ENCODE measurements at regions not wholly inside any gene's neighbourhood (a gene's known extent, or its start where the extent isn't known, plus 50 kb on each side); places are given as distances from the start of the nearest gene placed in this dataset.

- Histone ChIP-seq H3K4me3 (no peak overlapping the region), H3K4me1 (no peaks in the 10 kb centered on the region), H3K4me2 (no peak overlapping the region), H3K27ac (no peak overlapping the region), H3K9me3 (no peaks in the 10 kb centered on the region)
- no peak for FAIRE-seq
- CTCF ChIA-PET, result no interaction called here
- WGBS (ENCODE audit: missing lambda C conversion rate), result 29% methylated on average over 7 of the region's 7 CpGs
- POLR2A ChIA-PET, result no interaction called here
- no peak for TF ChIP-seq ZFP36 (IDR thresholded peaks at IDR 0.05; ENCODE audit: borderline replicate concordance, partially characterized antibody)
- no peak for TF ChIP-seq EP300 (IDR thresholded peaks at IDR 0.05)
- ATAC-seq, result no peak
- DNase-seq (ENCODE audit: low read depth in 1 of 2, low spot score in 1 of 2), result no peak
Measured at GRCh38 chr3:59641169-59641899, 591.5 kb upstream of the CFAP20DC start.

- ATAC-seq, result no peak
- no peaks in the 10 kb centered on the region for H3K4me1 ChIP-seq
- no peak for DNase-seq (ENCODE audit: low read depth in 1 of 2, low spot score in 1 of 2)
- no peak overlapping the region for H3K27ac ChIP-seq
- no peak for FAIRE-seq
- no peak for TF ChIP-seq MAZ (IDR thresholded peaks at IDR 0.05; ENCODE audit: borderline replicate concordance, low read depth, low read length)
- no peak for TF ChIP-seq TP53 (CRISPR knock-in tag; IDR thresholded peaks at IDR 0.05)
- no peak for TF ChIP-seq HEYL (CRISPR knock-in tag; IDR thresholded peaks at IDR 0.05)
- TF ChIP-seq ESRRA (IDR thresholded peaks at IDR 0.05; ENCODE audit: borderline replicate concordance, low read length), result no peak
- no peak for TF ChIP-seq NPAS2 (CRISPR knock-in tag; IDR thresholded peaks at IDR 0.05; ENCODE audit: borderline replicate concordance)
- TF ChIP-seq REST (IDR thresholded peaks at IDR 0.05), result no peak
- TF ChIP-seq EHF (CRISPR knock-in tag; IDR thresholded peaks at IDR 0.05), result no peak
- TF ChIP-seq HOXA7 (CRISPR knock-in tag; IDR thresholded peaks at IDR 0.05), result no peak
- TF ChIP-seq EP300 (IDR thresholded peaks at IDR 0.05), result no peak
- no peak for TF ChIP-seq HDAC2 (IDR thresholded peaks at IDR 0.05)
- TF ChIP-seq CHD2 (IDR thresholded peaks at IDR 0.05; ENCODE audit: low read length, partially characterized antibody), result no peak
- no peak for TF ChIP-seq RARB (CRISPR knock-in tag; IDR thresholded peaks at IDR 0.05)
- TF ChIP-seq HOXB13 (CRISPR knock-in tag; IDR thresholded peaks at IDR 0.05; ENCODE audit: low read depth), result no peak
- TF ChIP-seq RNF2 (IDR thresholded peaks at IDR 0.05; ENCODE audit: borderline replicate concordance, low read depth), result no peak
- TF ChIP-seq SMC3 (IDR thresholded peaks at IDR 0.05), result no peak
- TF ChIP-seq HMGXB4 (CRISPR knock-in tag; IDR thresholded peaks at IDR 0.05; ENCODE audit: borderline replicate concordance), result no peak
- H3K9me3 ChIP-seq, result no peaks in the 10 kb centered on the region
- ChIA-PET CTCF (no interaction called here), POLR2A (no interaction called here)
- WGBS (ENCODE audit: missing lambda C conversion rate), result 58% methylated on average over 8 of the region's 8 CpGs
- no peak overlapping the region for H3K4me3 ChIP-seq
- H3K4me2 ChIP-seq, result no peak overlapping the region
Measured at GRCh38 chr3:59632760-59633573, 583.1 kb upstream of the CFAP20DC start.
